GM12874 (cell line): ENCODE measurements at regions not wholly inside any gene's neighbourhood (a gene's known extent, or its start where the extent isn't known, plus 50 kb on each side); places are given as distances from the start of the nearest gene placed in this dataset.

ENCODE experiments used
- CTCF ChIP-seq: IDR thresholded peaks from 2 replicates; pipeline ENCODE4 v1.5.1; 2011; ENCODE audit warnings: low read depth, mild to moderate bottlenecking, control low read depth, low read length, moderate library complexity; ENCODE audit not compliant: insufficient read depth

- no peak for TF ChIP-seq CTCF
These were observed 1453.2 kb downstream of the PLA2G4A start for GRCh38 chr1:188281921-188282320.

- no peak for TF ChIP-seq CTCF
These were observed 1466.4 kb downstream of the PLA2G4A start for GRCh38 chr1:188295157-188295556.

GRCh38 chr1:188302746-188303145 is 1474.0 kb downstream of the PLA2G4A start:
- TF ChIP-seq CTCF = no peak

GRCh38 chr1:188314557-188315137 is 1485.9 kb downstream of the PLA2G4A start:
- TF ChIP-seq CTCF = no peak

GRCh38 chr1:188317894-188318293 is 1489.1 kb downstream of the PLA2G4A start:
- TF ChIP-seq CTCF = no peak

GRCh38 chr1:188325211-188325610 is 1496.5 kb downstream of the PLA2G4A start:
- no peak for TF ChIP-seq CTCF

- TF ChIP-seq CTCF = no peak
These were observed 1515.2 kb downstream of the PLA2G4A start for GRCh38 chr1:188343914-188344313.
